ENCODE measurements at regions not wholly inside any gene's neighbourhood (a gene's known extent, or its start where the extent isn't known, plus 50 kb on each side); places are given as distances from the start of the nearest gene placed in this dataset.

GRCh38 chr20:12262747-12263146 lies 345.1 kb downstream of the BTBD3 start:
- 100% methylated on average over 6 of the region's 10 CpGs for WGBS (ENCODE audit: insufficient coverage)
- CTCF ChIA-PET, result no interaction called here
- Histone ChIP-seq H3K27me3 (replicated peaks in 2 of 5; ENCODE audit: control insufficient read depth in 4 of 5, insufficient read depth in 5 of 5, low read length in 4 of 5) (no peaks in the 10 kb centered on the region), H3K27ac (ENCODE audit: insufficient read depth in 1 of 2, low read depth in 1 of 2, low read length in 2 of 2, poor library complexity in 1 of 2, severe bottlenecking in 2 of 2) (no peak overlapping the region), H3K9me3 (ENCODE audit: control extremely low read depth in 1 of 5, control insufficient read depth in 4 of 5, insufficient read depth in 2 of 5, low read depth in 1 of 5, low read length in 4 of 5) (no peaks in the 10 kb centered on the region), H3K4me3 (ENCODE audit: control insufficient read depth in 1 of 7, extremely low read depth in 1 of 7, insufficient read depth in 4 of 7, low read depth in 2 of 7, low read length in 6 of 7) (no peak overlapping the region), H3K4me1 (ENCODE audit: control extremely low read depth in 1 of 4, control insufficient read depth in 4 of 4, insufficient read depth in 4 of 4, low read length in 3 of 4) (no peaks in the 10 kb centered on the region), H3K36me3 (ENCODE audit: control insufficient read depth in 4 of 4, insufficient read depth in 4 of 4, low read length in 3 of 4) (no peaks in the 10 kb centered on the region)
- no peak for DNase-seq
- POLR2A ChIA-PET, result interaction anchor here (0.7 kb wide), 1 partner anchor 251 kb away, joined by 3 read pairs; no protein-coding TSS in a partner anchor

GRCh38 chr20:12264711-12265110 lies 347.0 kb downstream of the BTBD3 start:
- 97% methylated on average over 6 of the region's 7 CpGs for WGBS (ENCODE audit: insufficient coverage)
- Histone ChIP-seq H3K27ac (ENCODE audit: insufficient read depth in 1 of 2, low read depth in 1 of 2, low read length in 2 of 2, poor library complexity in 1 of 2, severe bottlenecking in 2 of 2) (no peak overlapping the region), H3K36me3 (ENCODE audit: control insufficient read depth in 4 of 4, insufficient read depth in 4 of 4, low read length in 3 of 4) (no peaks in the 10 kb centered on the region), H3K4me3 (ENCODE audit: control insufficient read depth in 1 of 7, extremely low read depth in 1 of 7, insufficient read depth in 4 of 7, low read depth in 2 of 7, low read length in 6 of 7) (no peak overlapping the region), H3K27me3 (replicated peaks in 2 of 5; ENCODE audit: control insufficient read depth in 4 of 5, insufficient read depth in 5 of 5, low read length in 4 of 5) (peaks cover 0 to 2% (median 0%) of the 10 kb centered on the region in 5 experiments), H3K9me3 (ENCODE audit: control extremely low read depth in 1 of 5, control insufficient read depth in 4 of 5, insufficient read depth in 2 of 5, low read depth in 1 of 5, low read length in 4 of 5) (no peaks in the 10 kb centered on the region), H3K4me1 (ENCODE audit: control extremely low read depth in 1 of 4, control insufficient read depth in 4 of 4, insufficient read depth in 4 of 4, low read length in 3 of 4) (no peaks in the 10 kb centered on the region)
- ChIA-PET POLR2A (no interaction called here), CTCF (no interaction called here)
- DNase-seq, result no peak

DNA sequence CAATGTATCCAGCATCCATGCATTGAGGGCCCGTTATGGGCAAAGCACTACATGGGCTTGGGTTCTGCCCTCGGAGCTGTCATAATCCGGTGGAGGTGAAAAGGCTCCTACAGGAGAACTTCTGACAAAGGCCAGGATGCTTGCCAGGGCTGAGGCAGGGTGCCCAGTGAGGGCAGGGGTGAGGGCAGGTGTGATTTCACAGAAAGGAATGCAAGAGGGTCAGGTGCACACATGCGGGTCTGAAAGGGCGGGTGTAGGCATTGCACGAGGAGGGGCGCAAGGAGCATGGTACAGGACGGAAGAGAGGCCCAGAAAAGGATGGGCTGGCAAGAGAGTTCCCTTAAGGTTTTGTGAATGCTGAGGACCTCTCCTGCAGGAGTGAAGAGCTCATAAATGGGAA lies 348.0 kb downstream of the BTBD3 start:
- Histone ChIP-seq H3K4me1 (ENCODE audit: control extremely low read depth in 1 of 4, control insufficient read depth in 4 of 4, insufficient read depth in 4 of 4, low read length in 3 of 4) (no peaks in the 10 kb centered on the region), H3K4me3 (ENCODE audit: control insufficient read depth in 1 of 7, extremely low read depth in 1 of 7, insufficient read depth in 4 of 7, low read depth in 2 of 7, low read length in 6 of 7) (no peak overlapping the region), H3K36me3 (ENCODE audit: control insufficient read depth in 4 of 4, insufficient read depth in 4 of 4, low read length in 3 of 4) (no peaks in the 10 kb centered on the region), H3K9me3 (ENCODE audit: control extremely low read depth in 1 of 5, control insufficient read depth in 4 of 5, insufficient read depth in 2 of 5, low read depth in 1 of 5, low read length in 4 of 5) (no peaks in the 10 kb centered on the region), H3K27me3 (replicated peaks in 2 of 5; ENCODE audit: control insufficient read depth in 4 of 5, insufficient read depth in 5 of 5, low read length in 4 of 5) (peaks cover 0 to 2% (median 0%) of the 10 kb centered on the region in 5 experiments), H3K27ac (ENCODE audit: insufficient read depth in 1 of 2, low read depth in 1 of 2, low read length in 2 of 2, poor library complexity in 1 of 2, severe bottlenecking in 2 of 2) (no peak overlapping the region)
- DNase-seq, result no peak
- ChIA-PET CTCF (interaction anchor here (0.6 kb wide), 1 partner anchor 101 kb away, joined by 3 read pairs; no protein-coding TSS in a partner anchor), POLR2A (no interaction called here)
- WGBS (ENCODE audit: insufficient coverage), result 96% methylated on average over 8 of the region's 8 CpGs

DNA sequence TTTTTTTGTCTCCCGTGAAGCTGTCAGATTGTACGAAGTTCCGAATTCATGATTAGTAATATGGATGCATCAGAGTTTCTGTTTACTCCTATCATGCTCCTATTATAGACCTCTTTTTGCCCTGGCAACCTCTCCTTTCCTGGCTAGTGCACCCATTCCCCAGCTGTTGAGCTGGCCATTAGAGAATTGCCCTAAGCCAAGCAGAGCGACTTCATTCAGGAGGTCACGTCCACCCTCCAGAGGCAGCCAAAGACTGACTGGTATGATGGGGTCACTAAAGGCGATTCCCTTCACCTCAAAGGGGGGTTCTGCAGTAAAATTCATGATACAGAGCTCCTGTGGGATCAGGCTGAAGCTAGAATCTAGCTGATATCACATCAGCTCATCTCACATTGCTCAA lies 351.9 kb downstream of the BTBD3 start:
- no peak for DNase-seq
- 84% methylated on average over 3 of the region's 6 CpGs for WGBS (ENCODE audit: insufficient coverage)
- CTCF ChIA-PET, result no interaction called here
- peaks cover 0 to 2% (median 0%) of the 10 kb centered on the region in 5 experiments for H3K27me3 ChIP-seq (replicated peaks in 2 of 5; ENCODE audit: control insufficient read depth in 4 of 5, insufficient read depth in 5 of 5, low read length in 4 of 5)
- H3K9me3 ChIP-seq (ENCODE audit: control extremely low read depth in 1 of 5, control insufficient read depth in 4 of 5, insufficient read depth in 2 of 5, low read depth in 1 of 5, low read length in 4 of 5), result no peaks in the 10 kb centered on the region
- no peak overlapping the region for H3K27ac ChIP-seq (ENCODE audit: insufficient read depth in 1 of 2, low read depth in 1 of 2, low read length in 2 of 2, poor library complexity in 1 of 2, severe bottlenecking in 2 of 2)
- H3K4me1 ChIP-seq (ENCODE audit: control extremely low read depth in 1 of 4, control insufficient read depth in 4 of 4, insufficient read depth in 4 of 4, low read length in 3 of 4), result no peaks in the 10 kb centered on the region
- H3K36me3 ChIP-seq (ENCODE audit: control insufficient read depth in 4 of 4, insufficient read depth in 4 of 4, low read length in 3 of 4), result no peaks in the 10 kb centered on the region
- POLR2A ChIA-PET, result no interaction called here
- no peak overlapping the region for H3K4me3 ChIP-seq (ENCODE audit: control insufficient read depth in 1 of 7, extremely low read depth in 1 of 7, insufficient read depth in 4 of 7, low read depth in 2 of 7, low read length in 6 of 7)

DNA sequence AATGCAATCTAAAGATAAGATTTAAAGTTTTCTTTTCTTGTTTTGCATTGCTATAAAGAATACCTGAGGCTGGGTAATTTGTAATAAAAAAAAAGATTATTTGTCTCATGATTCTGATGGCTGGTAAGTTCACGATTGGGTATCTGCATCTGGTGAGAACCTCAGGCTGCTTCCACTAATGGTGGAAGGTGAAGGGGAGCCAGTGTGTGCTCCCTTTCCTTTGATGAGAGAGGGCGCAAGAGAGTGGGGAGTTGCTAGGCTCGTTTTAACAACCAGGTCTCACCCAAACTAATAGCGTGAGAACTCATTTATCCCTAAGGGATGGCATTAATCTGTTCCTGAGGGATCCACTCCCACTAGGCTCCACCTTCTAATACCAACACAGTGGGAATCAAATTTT lies 353.2 kb downstream of the BTBD3 start:
- CTCF ChIA-PET, result no interaction called here

DNA sequence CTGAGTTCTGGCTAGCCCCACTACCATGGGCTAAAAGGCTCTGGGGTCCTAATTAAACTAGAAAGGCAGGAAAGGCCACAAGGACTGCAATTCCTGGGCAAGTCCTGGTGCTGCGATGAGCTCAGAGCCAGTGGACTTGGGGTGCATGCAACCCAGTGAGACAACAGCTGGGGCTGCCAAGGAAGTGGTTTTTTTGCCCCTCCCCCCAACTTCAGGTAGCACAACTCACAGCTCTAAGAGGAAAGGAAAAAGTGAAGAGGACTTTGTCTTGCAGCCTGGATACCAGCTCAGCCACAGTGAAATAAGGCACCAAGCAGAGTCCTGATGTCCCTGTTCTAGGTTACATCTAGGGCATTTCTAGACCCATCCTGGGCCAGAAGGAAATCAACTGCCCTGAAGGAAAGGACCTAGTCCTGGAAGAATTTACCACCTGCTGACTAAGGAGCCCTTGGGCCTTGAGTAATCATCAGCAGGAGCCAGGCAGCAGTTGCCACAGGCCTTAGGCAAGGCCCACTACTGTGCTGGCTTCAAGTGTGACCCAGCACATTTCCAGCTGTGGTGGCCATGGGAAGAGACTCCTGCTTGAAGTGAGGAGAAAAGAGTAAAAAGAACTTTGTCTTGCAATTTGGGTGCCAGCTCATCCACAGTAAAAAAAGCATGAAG lies 358.4 kb downstream of the BTBD3 start:
- POLR2A ChIA-PET, result no interaction called here
- no peaks in the 10 kb centered on the region for H3K27me3 ChIP-seq (replicated peaks in 2 of 5; ENCODE audit: control insufficient read depth in 4 of 5, insufficient read depth in 5 of 5, low read length in 4 of 5)
- no peaks in the 10 kb centered on the region for H3K9me3 ChIP-seq (ENCODE audit: control extremely low read depth in 1 of 5, control insufficient read depth in 4 of 5, insufficient read depth in 2 of 5, low read depth in 1 of 5, low read length in 4 of 5)
- no peak overlapping the region for H3K4me3 ChIP-seq (ENCODE audit: control insufficient read depth in 1 of 7, extremely low read depth in 1 of 7, insufficient read depth in 4 of 7, low read depth in 2 of 7, low read length in 6 of 7)
- no peaks in the 10 kb centered on the region for H3K4me1 ChIP-seq (ENCODE audit: control extremely low read depth in 1 of 4, control insufficient read depth in 4 of 4, insufficient read depth in 4 of 4, low read length in 3 of 4)
- WGBS (ENCODE audit: insufficient coverage), result 100% methylated on average over 1 of the region's 1 CpG
- CTCF ChIA-PET, result no interaction called here
- H3K36me3 ChIP-seq (ENCODE audit: control insufficient read depth in 4 of 4, insufficient read depth in 4 of 4, low read length in 3 of 4), result no peaks in the 10 kb centered on the region
- no peak for DNase-seq
- no peak overlapping the region for H3K27ac ChIP-seq (ENCODE audit: insufficient read depth in 1 of 2, low read depth in 1 of 2, low read length in 2 of 2, poor library complexity in 1 of 2, severe bottlenecking in 2 of 2)

More for the DNA sequence above, 353.2 kb downstream of the BTBD3 start:
- Histone ChIP-seq H3K4me3 (ENCODE audit: control insufficient read depth in 1 of 7, extremely low read depth in 1 of 7, insufficient read depth in 4 of 7, low read depth in 2 of 7, low read length in 6 of 7) (no peak overlapping the region), H3K27ac (ENCODE audit: insufficient read depth in 1 of 2, low read depth in 1 of 2, low read length in 2 of 2, poor library complexity in 1 of 2, severe bottlenecking in 2 of 2) (no peak overlapping the region), H3K27me3 (replicated peaks in 2 of 5; ENCODE audit: control insufficient read depth in 4 of 5, insufficient read depth in 5 of 5, low read length in 4 of 5) (peaks cover 0 to 2% (median 0%) of the 10 kb centered on the region in 5 experiments), H3K9me3 (ENCODE audit: control extremely low read depth in 1 of 5, control insufficient read depth in 4 of 5, insufficient read depth in 2 of 5, low read depth in 1 of 5, low read length in 4 of 5) (no peaks in the 10 kb centered on the region), H3K4me1 (ENCODE audit: control extremely low read depth in 1 of 4, control insufficient read depth in 4 of 4, insufficient read depth in 4 of 4, low read length in 3 of 4) (no peaks in the 10 kb centered on the region), H3K36me3 (ENCODE audit: control insufficient read depth in 4 of 4, insufficient read depth in 4 of 4, low read length in 3 of 4) (no peaks in the 10 kb centered on the region)
- no peak for DNase-seq
- WGBS (ENCODE audit: insufficient coverage), result 73% methylated on average over 3 of the region's 4 CpGs
- POLR2A ChIA-PET, result no interaction called here

GRCh38 chr20:12287575-12287974 lies 369.9 kb downstream of the BTBD3 start:
- CTCF ChIA-PET, result no interaction called here
- Histone ChIP-seq H3K27ac (ENCODE audit: insufficient read depth in 1 of 2, low read depth in 1 of 2, low read length in 2 of 2, poor library complexity in 1 of 2, severe bottlenecking in 2 of 2) (no peak overlapping the region), H3K4me1 (ENCODE audit: control extremely low read depth in 1 of 4, control insufficient read depth in 4 of 4, insufficient read depth in 4 of 4, low read length in 3 of 4) (no peaks in the 10 kb centered on the region), H3K27me3 (replicated peaks in 2 of 5; ENCODE audit: control insufficient read depth in 4 of 5, insufficient read depth in 5 of 5, low read length in 4 of 5) (peaks cover 0 to 14% (median 7%) of the 10 kb centered on the region in 5 experiments), H3K36me3 (ENCODE audit: control insufficient read depth in 4 of 4, insufficient read depth in 4 of 4, low read length in 3 of 4) (no peaks in the 10 kb centered on the region), H3K4me3 (ENCODE audit: control insufficient read depth in 1 of 7, extremely low read depth in 1 of 7, insufficient read depth in 4 of 7, low read depth in 2 of 7, low read length in 6 of 7) (no peak overlapping the region), H3K9me3 (ENCODE audit: control extremely low read depth in 1 of 5, control insufficient read depth in 4 of 5, insufficient read depth in 2 of 5, low read depth in 1 of 5, low read length in 4 of 5) (peaks cover 0 to 9% (median 4%) of the 10 kb centered on the region in 5 experiments)
- POLR2A ChIA-PET, result no interaction called here
- no peak for DNase-seq
- 89% methylated on average over 1 of the region's 2 CpGs for WGBS (ENCODE audit: insufficient coverage)
